Activated CD4-positive, alpha-beta T cell treated with anti-CD3 and anti-CD28 coated beads, Interleukin-2, amount 50 U/mL, for 16 hours (primary cell): ENCODE measurements at regions not wholly inside any gene's neighbourhood (a gene's known extent, or its start where the extent isn't known, plus 50 kb on each side); places are given as distances from the start of the nearest gene placed in this dataset.
A peak's percentile ranks its signal among the peaks of the same experiment; 100 is the strongest.

Experiments used
- DNase-seq: peaks from one replicate; pipeline ENCODE4 v3.0.0-alpha.2; 2020

- no peak for DNase-seq
These were observed 152.8 kb upstream of the VRK2 start for GRCh38 chr2:57893786-57894185.

GRCh38 chr2:57894381-57894780 is 152.2 kb upstream of the VRK2 start:
- DNase-seq: no peak

GRCh38 chr2:57897920-57898319 is 148.7 kb upstream of the VRK2 start:
- no peak for DNase-seq

GRCh38 chr2:57899898-57900297 is 146.7 kb upstream of the VRK2 start:
- DNase-seq: no peak

- DNase-seq: no peak
These were observed 144.0 kb upstream of the VRK2 start for GRCh38 chr2:57902578-57902977.

GRCh38 chr2:57906152-57906732 is 140.4 kb upstream of the VRK2 start:
- DNase-seq: peak; percentile 18

GRCh38 chr2:57907411-57907810 is 139.2 kb upstream of the VRK2 start:
- DNase-seq: no peak

- DNase-seq: peak; percentile 2
These were observed 137.9 kb upstream of the VRK2 start for GRCh38 chr2:57908736-57909161.

GRCh38 chr2:57918126-57918525 is 128.5 kb upstream of the VRK2 start:
- DNase-seq: no peak

GRCh38 chr2:57920342-57920939 is 126.2 kb upstream of the VRK2 start:
- DNase-seq: no peak

GRCh38 chr2:57934659-57935058 is 111.9 kb upstream of the VRK2 start:
- DNase-seq: no peak

- no peak for DNase-seq
These were observed 110.4 kb upstream of the VRK2 start for GRCh38 chr2:57936216-57936615.

GRCh38 chr2:57937456-57937855 is 109.2 kb upstream of the VRK2 start:
- no peak for DNase-seq

- no peak for DNase-seq
These were observed 104.8 kb upstream of the VRK2 start for GRCh38 chr2:57941816-57942215.

GRCh38 chr2:57943315-57943714 is 103.3 kb upstream of the VRK2 start:
- no peak for DNase-seq

- DNase-seq: no peak
These were observed 99.2 kb upstream of the VRK2 start for GRCh38 chr2:57947398-57947797.

- DNase-seq: no peak
These were observed 92.6 kb upstream of the VRK2 start for GRCh38 chr2:57954020-57954419.

GRCh38 chr2:57957238-57957637 is 89.4 kb upstream of the VRK2 start:
- no peak for DNase-seq

GRCh38 chr2:57959390-57959789 is 87.2 kb upstream of the VRK2 start:
- DNase-seq: no peak

GRCh38 chr2:57962861-57963260 is 83.7 kb upstream of the VRK2 start:
- DNase-seq: no peak

- DNase-seq: no peak
These were observed 81.4 kb upstream of the VRK2 start for GRCh38 chr2:57965219-57965618.

GRCh38 chr2:57965961-57966360 is 80.6 kb upstream of the VRK2 start:
- no peak for DNase-seq

- DNase-seq: no peak
These were observed 72.9 kb upstream of the VRK2 start for GRCh38 chr2:57973621-57974186.

- DNase-seq: no peak
These were observed 67.4 kb upstream of the VRK2 start for GRCh38 chr2:57979158-57979557.
